SU-DHL-6 (cell line): ENCODE measurements at regions not wholly inside any gene's neighbourhood (a gene's known extent, or its start where the extent isn't known, plus 50 kb on each side); places are given as distances from the start of the nearest gene placed in this dataset.

Experiments used
- EZH2phosphoT487 ChIP-seq: fragments of 200-600 bp; sonication (generic), shearing (Covaris generic); conservative IDR thresholded peaks from 2 replicates; pipeline ENCODE4 v1.6.1; 2018; ENCODE audit warnings: mild to moderate bottlenecking, antibody characterized with exemption, low read length, moderate library complexity, mixed read lengths
- TF ChIP-seq, protein P1 (sequence below): fragments of 200-600 bp; sonication (generic); IDR thresholded peaks from one replicate; pipeline ENCODE4 v1.5.1; 2017; ENCODE audit warnings: antibody characterized with exemption, mild to moderate bottlenecking, low read length, moderate library complexity; ENCODE audit not compliant: insufficient read depth, poor library complexity, severe bottlenecking

- TF ChIP-seq, protein P1, sequence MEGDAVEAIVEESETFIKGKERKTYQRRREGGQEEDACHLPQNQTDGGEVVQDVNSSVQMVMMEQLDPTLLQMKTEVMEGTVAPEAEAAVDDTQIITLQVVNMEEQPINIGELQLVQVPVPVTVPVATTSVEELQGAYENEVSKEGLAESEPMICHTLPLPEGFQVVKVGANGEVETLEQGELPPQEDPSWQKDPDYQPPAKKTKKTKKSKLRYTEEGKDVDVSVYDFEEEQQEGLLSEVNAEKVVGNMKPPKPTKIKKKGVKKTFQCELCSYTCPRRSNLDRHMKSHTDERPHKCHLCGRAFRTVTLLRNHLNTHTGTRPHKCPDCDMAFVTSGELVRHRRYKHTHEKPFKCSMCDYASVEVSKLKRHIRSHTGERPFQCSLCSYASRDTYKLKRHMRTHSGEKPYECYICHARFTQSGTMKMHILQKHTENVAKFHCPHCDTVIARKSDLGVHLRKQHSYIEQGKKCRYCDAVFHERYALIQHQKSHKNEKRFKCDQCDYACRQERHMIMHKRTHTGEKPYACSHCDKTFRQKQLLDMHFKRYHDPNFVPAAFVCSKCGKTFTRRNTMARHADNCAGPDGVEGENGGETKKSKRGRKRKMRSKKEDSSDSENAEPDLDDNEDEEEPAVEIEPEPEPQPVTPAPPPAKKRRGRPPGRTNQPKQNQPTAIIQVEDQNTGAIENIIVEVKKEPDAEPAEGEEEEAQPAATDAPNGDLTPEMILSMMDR, result no peak
- no peak for TF ChIP-seq EZH2phosphoT487
These were observed 93.0 kb upstream of the IL6 start for GRCh38 chr7:22633954-22634474.
